GM12891 (cell line): ENCODE measurements at regions not wholly inside any gene's neighbourhood (a gene's known extent, or its start where the extent isn't known, plus 50 kb on each side); places are given as distances from the start of the nearest gene placed in this dataset.
"Not testable (repeated sequence)": the region's sequence is repeated elsewhere in the genome, so short reads cannot be mapped to it uniquely, and the experiment has no call there.

Experiments used
- POLR2A ChIP-seq: IDR thresholded peaks from 2 replicates; pipeline ENCODE4 v1.6.1; 2011; ENCODE audit warnings: low read depth, low read length, control low read depth
- POLR2AphosphoS5 ChIP-seq: IDR thresholded peaks from 2 replicates; pipeline ENCODE4 v1.6.1; 2011; ENCODE audit warnings: low read depth, low read length, control low read depth

GRCh38 chr7:76723928-76724327 is 96.8 kb upstream of the POMZP3 start:
- TF ChIP-seq POLR2A, POLR2AphosphoS5: not testable (repeated sequence)
